ENCODE measurements at regions not wholly inside any gene's neighbourhood (a gene's known extent, or its start where the extent isn't known, plus 50 kb on each side); places are given as distances from the start of the nearest gene placed in this dataset.
"Not testable (repeated sequence)": the region's sequence is repeated elsewhere in the genome, so short reads cannot be mapped to it uniquely, and the experiment has no call there.

DNA sequence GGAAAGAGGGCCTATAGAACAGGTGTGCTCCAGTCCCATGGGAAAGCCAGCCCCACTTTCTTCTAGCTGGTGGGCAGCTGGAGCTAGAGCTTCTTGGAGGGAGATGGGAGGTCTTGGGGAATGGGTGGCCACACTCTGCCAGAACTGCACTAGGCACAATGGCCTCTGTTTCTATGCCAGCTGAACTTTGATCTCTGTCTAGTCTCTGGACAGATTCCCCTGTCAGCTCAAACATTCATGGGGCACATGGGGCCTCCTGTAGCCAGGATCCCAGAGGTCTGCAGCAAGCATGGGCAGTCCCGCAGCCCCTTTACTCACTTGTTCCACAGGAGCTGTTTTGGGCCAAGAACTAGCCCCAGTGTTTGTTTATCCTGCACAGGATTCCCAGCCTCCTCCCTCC lies 591.3 kb upstream of the HS3ST5 start:
- Mint-ChIP-seq H3K9me3 (peaks cover 2 to 15% (median 9%) of the 10 kb centered on the region in 7 donors), H3K27ac (no peak overlapping the region), H3K4me1 (no peaks in the 10 kb centered on the region), H3K27me3 (ENCODE audit: low read depth in 3 of 3) (peaks cover 0 to 1% (median 0%) of the 10 kb centered on the region in 3 donors), H3K4me3 (no peak overlapping the region), H3K36me3 (no peaks in the 10 kb centered on the region)
- H4K20me1 ChIP-seq (ENCODE audit: insufficient read depth, low read length): no peaks in the 10 kb centered on the region
- no peak overlapping the region for H3K27ac ChIP-seq (ENCODE audit: low read depth in 1 of 2, low read length in 2 of 2)
- H3K9ac ChIP-seq (ENCODE audit: insufficient read depth, low read length, poor library complexity, severe bottlenecking): no peak overlapping the region
- intact Hi-C loops (cut with micrococcal nuclease): no loop called here
- H3K79me2 ChIP-seq (ENCODE audit: insufficient read depth, low read length): no peaks in the 10 kb centered on the region
- H3K27me3 ChIP-seq (ENCODE audit: control insufficient read depth in 2 of 2, insufficient read depth in 2 of 2, low read length in 2 of 2): no peaks in the 10 kb centered on the region
- H3K36me3 ChIP-seq (replicated peaks in 1 of 2; ENCODE audit: control insufficient read depth in 1 of 2, insufficient read depth in 2 of 2, low read length in 2 of 2): no peaks in the 10 kb centered on the region
- H2AFZ ChIP-seq (ENCODE audit: insufficient read depth, low read depth, low read length, poor library complexity, severe bottlenecking): no peak overlapping the region
- H3K9me3 ChIP-seq (replicated peaks in 1 of 2; ENCODE audit: control insufficient read depth in 1 of 2, insufficient read depth in 1 of 2, low read length in 2 of 2): peaks cover 13 to 20% of the 10 kb centered on the region in 2 donors
- TF ChIP-seq, protein P1, sequence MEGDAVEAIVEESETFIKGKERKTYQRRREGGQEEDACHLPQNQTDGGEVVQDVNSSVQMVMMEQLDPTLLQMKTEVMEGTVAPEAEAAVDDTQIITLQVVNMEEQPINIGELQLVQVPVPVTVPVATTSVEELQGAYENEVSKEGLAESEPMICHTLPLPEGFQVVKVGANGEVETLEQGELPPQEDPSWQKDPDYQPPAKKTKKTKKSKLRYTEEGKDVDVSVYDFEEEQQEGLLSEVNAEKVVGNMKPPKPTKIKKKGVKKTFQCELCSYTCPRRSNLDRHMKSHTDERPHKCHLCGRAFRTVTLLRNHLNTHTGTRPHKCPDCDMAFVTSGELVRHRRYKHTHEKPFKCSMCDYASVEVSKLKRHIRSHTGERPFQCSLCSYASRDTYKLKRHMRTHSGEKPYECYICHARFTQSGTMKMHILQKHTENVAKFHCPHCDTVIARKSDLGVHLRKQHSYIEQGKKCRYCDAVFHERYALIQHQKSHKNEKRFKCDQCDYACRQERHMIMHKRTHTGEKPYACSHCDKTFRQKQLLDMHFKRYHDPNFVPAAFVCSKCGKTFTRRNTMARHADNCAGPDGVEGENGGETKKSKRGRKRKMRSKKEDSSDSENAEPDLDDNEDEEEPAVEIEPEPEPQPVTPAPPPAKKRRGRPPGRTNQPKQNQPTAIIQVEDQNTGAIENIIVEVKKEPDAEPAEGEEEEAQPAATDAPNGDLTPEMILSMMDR (IDR thresholded peaks at IDR 0.05): no peak
- DNase-seq: no peak
- WGBS (ENCODE audit: insufficient coverage): 92% methylated on average over 1 of the region's 1 CpG
- H3K4me2 ChIP-seq (replicated peaks; ENCODE audit: extremely low read depth, low read length, poor library complexity, severe bottlenecking): no peak overlapping the region
- H3K4me1 ChIP-seq (ENCODE audit: control insufficient read depth in 1 of 2, insufficient read depth in 2 of 2, low read length in 2 of 2): no peaks in the 10 kb centered on the region
- no peak overlapping the region for H3K4me3 ChIP-seq (replicated peaks in 1 of 3; ENCODE audit: low read depth in 2 of 3, low read length in 3 of 3)

DNA sequence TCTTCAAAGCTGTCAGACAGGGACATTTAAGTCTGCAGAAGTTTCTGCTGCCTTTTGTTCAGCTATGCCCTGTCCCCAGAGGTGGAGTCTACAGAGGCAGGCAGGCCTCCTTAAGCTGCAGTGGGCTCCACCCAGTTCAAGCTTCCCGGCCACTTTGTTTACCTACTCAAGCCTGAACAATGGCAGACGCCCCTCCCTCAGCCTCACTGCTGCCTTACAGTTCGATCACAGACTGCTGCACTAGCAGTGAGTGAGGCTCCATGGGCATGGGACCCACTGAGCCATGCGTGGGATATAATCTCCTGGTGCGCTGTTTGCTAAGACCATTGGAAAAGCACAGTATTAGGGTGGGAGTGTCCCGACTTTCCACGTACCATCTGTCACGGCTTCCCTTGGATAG lies 585.9 kb upstream of the HS3ST5 start:
- H3K27ac ChIP-seq (ENCODE audit: low read depth in 1 of 2, low read length in 2 of 2); H3K79me2 ChIP-seq (ENCODE audit: insufficient read depth, low read length); H3K36me3 ChIP-seq (replicated peaks in 1 of 2; ENCODE audit: control insufficient read depth in 1 of 2, insufficient read depth in 2 of 2, low read length in 2 of 2); H3K4me2 ChIP-seq (replicated peaks; ENCODE audit: extremely low read depth, low read length, poor library complexity, severe bottlenecking); H3K4me3 ChIP-seq (replicated peaks in 1 of 3; ENCODE audit: low read depth in 2 of 3, low read length in 3 of 3); H2AFZ ChIP-seq (ENCODE audit: insufficient read depth, low read depth, low read length, poor library complexity, severe bottlenecking); intact Hi-C loops (cut with micrococcal nuclease); H4K20me1 ChIP-seq (ENCODE audit: insufficient read depth, low read length); H3K27me3 Mint-ChIP-seq (ENCODE audit: low read depth in 3 of 3); H3K27ac Mint-ChIP-seq; H3K27me3 ChIP-seq (ENCODE audit: control insufficient read depth in 2 of 2, insufficient read depth in 2 of 2, low read length in 2 of 2); H3K4me1 Mint-ChIP-seq; DNase-seq; H3K9ac ChIP-seq (ENCODE audit: insufficient read depth, low read length, poor library complexity, severe bottlenecking); H3K4me3 Mint-ChIP-seq; H3K36me3 Mint-ChIP-seq; H3K4me1 ChIP-seq (ENCODE audit: control insufficient read depth in 1 of 2, insufficient read depth in 2 of 2, low read length in 2 of 2): not testable (repeated sequence)
- H3K9me3 ChIP-seq (replicated peaks in 1 of 2; ENCODE audit: control insufficient read depth in 1 of 2, insufficient read depth in 1 of 2, low read length in 2 of 2): peaks cover 11 to 14% of the 10 kb centered on the region in 2 donors
- H3K9me3 Mint-ChIP-seq: peaks cover 2 to 14% (median 10%) of the 10 kb centered on the region in 7 donors
- WGBS (ENCODE audit: insufficient coverage): 78% methylated on average over 5 of the region's 8 CpGs
